Kidney capillary endothelial cell (primary cell): ENCODE measurements at regions not wholly inside any gene's neighbourhood (a gene's known extent, or its start where the extent isn't known, plus 50 kb on each side); places are given as distances from the start of the nearest gene placed in this dataset.
"Not testable (repeated sequence)": the region's sequence is repeated elsewhere in the genome, so short reads cannot be mapped to it uniquely, and the experiment has no call there.

Experiments
- DNase-seq: peaks from one replicate; pipeline ENCODE4 v3.0.0-alpha.2; 2018; ENCODE audit warnings: low spot score

DNA sequence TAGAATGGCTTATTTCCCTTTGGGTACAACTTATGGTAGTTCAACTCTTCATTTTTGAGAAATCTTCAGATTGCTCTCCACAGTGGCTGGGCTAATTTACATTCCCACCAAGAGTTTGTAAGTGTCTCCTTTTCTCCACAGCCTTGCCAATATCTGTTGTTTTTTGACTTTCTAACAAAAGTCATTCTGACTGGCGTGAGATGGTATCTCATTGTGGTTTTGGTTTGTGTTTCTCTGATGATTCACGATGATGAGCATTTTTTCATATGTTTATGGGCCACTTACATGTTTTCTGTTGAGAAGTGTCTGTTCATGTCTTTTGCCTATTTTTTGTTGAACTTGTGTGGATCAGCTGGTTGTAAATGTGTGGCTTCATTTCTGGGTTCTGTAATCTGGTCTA, 871.0 kb downstream of the EPHA4 start:
- no peak for DNase-seq

GRCh38 chr2:220703279-220703678, 868.8 kb downstream of the EPHA4 start:
- DNase-seq = no peak

DNA sequence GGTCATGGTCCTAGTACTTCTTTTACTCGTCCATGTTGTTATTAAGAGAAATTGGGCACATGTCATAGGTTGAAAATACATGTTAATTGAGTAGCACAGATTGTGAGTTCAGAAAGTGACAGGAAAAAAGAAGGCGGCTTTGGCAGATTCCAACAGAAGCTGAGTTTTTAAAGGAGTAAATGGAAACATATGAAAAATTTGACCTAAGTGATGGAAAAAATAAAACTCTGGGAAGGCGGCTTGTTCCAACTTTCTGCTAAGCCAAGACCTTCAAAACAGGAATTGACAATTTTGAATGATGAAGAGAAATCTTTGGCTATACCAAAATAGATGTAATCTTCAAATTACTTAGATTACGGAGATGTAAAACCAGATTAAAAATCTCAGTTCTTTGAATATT, 868.0 kb downstream of the EPHA4 start:
- no peak for DNase-seq

DNA sequence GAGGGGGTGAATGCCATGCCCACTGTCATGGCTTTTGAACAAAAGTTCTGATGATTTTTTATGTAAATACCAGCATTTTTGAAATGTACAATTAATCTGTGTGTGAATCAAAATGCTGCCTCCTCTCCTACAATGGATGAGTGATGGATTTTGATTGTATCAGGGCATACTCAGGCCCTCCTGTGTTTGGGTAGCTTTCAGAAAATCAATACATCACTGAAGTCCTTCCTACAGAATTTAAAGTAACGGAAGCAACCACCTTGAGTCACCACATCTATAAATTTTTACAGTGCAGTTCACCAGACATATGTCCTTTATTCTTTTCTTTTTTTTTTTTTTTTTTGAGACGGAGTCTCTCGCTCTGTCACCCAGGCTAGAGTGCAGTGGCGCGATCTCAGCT, 867.3 kb downstream of the EPHA4 start:
- DNase-seq = no peak

GRCh38 chr2:220705678-220706077, 866.4 kb downstream of the EPHA4 start:
- DNase-seq = no peak

DNA sequence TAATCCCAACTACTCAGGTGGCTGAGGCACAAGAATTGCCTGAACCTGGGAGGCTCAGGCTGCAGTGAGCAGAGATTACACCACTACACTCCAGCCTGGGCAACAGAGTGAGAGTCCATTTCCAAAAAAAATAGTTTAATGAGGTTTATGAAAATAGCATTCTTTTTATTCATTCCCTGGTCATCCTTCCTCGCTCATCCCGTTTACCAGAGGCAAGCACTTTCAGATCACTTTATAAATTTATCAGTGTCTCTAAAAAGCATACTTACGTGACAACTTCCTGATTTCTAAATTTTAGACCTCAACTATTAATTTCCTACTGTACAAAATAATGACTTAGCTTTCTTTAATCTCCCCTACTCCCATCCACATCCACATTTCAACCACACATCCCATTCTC, 864.8 kb downstream of the EPHA4 start:
- no peak for DNase-seq

- DNase-seq = no peak
These were observed 863.7 kb downstream of the EPHA4 start for GRCh38 chr2:220708366-220708765.

- no peak for DNase-seq
These were observed 854.8 kb downstream of the EPHA4 start for GRCh38 chr2:220717283-220717682.

- DNase-seq = no peak
These were observed 835.3 kb downstream of the EPHA4 start for GRCh38 chr2:220736778-220737177.

- DNase-seq = no peak
These were observed 828.9 kb downstream of the EPHA4 start for GRCh38 chr2:220743203-220743602.

DNA sequence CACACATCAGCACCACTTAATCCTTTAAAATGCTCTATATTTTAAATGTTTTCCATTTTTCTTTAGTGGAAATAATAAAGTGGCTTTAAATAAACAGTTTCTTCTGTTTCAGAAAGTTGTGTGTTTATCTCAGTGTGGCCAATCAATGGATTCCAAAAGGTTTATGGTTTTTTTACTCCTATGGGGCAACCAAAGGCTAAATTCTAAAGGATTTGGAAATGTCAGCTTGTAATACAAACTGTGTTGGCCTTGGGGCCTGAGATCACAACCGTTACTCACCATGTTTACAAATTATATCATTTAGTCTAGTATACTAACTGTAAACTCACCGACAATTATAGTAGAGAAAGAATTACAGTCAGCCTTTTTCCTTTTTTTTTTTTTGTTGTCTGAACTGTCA, 827.2 kb downstream of the EPHA4 start:
- no peak for DNase-seq

DNA sequence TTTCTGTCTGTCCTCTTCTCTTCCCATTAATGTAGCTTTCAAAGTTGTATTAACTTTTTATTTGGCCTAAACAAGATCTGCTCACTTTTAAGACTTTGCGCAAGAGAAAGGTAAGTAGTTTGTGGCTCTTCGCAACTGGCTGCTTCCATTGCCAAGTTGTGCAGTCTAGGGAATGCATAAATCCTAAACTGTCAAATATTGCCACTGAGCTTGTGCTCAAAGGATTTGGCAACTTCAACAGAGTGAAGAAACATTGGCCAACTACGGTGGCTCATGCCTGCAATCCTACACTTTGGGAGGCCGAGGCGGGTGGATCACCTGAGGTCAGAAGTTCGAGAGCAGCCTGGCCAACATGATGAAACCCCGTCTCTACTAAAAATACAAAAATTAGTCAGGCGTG, 826.4 kb downstream of the EPHA4 start:
- DNase-seq = no peak

- no peak for DNase-seq
These were observed 824.4 kb downstream of the EPHA4 start for GRCh38 chr2:220747736-220748135.

- DNase-seq = no peak
These were observed 823.1 kb downstream of the EPHA4 start for GRCh38 chr2:220748875-220749479.

DNA sequence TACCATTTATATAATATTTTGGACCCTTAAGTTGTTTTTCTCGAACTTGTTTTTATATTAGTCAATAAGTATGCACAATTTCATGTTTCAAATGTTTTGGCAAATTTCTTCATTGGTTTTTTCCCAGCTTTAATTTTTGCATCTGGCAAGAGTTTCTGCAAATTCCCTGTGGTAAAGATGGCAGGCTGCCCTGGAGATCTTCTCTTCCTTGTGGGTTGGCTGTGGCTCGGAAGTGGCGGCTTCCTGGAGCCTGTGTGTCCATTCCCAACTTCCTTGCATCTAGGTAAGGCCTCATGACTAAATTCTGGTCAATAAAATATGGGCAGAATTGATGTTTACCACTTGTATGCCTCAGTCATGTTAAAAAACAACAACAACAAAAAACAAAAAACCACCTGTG, 818.6 kb downstream of the EPHA4 start:
- DNase-seq = no peak

- no peak for DNase-seq
These were observed 815.5 kb downstream of the EPHA4 start for GRCh38 chr2:220756653-220757052.

- not testable (repeated sequence) for DNase-seq
These were observed 813.7 kb downstream of the EPHA4 start for GRCh38 chr2:220758376-220758775.

DNA sequence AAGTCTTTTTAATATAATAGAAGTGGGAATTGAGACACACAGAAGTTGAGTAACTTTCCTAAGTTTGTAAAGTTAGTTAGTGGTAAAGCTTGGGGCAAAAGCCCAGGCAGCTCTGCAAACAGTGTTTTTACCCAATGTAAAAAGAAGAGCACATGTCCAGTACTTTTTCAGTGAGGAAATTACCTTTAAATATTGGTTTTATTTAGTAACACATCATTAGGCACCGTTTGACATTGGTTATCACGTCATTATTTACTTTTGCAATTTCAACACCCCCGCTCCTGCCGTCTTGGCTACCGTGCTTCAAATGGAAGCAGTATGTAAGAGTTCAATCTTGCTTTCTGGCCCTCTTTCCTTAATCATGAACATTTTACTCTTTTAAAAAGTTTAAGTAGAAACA, 807.9 kb downstream of the EPHA4 start:
- no peak for DNase-seq

DNA sequence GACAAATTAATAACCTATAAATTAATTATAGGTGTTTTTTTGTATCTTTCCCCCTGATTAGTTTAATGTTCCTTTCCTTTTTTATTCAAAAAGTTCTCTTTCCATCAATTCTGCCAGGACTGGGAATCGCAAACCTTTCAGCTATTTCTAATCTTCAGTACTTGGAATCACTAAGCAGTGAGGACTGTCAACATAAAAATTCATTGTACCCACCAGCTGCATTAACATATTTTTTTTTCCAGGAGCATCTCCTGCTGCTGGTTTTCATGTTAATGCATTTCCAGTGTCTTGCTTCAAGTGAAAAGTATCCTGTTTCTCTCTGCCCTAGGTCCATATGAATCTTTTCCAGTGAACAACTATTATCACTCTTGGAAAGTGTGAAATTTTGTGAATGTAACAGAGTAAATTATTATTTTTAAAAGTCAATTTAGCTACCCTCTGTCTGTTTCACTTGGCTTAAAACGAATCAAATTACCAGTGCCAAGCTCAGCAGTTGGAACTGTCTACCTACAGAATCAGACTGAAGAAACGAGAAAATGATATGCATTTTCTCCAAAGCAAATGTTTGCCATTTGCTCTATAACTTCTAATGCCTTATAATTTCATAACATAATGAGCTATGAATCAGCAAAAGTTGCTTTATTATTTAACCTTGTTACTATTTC, 804.4 kb downstream of the EPHA4 start:
- DNase-seq = no peak

DNA sequence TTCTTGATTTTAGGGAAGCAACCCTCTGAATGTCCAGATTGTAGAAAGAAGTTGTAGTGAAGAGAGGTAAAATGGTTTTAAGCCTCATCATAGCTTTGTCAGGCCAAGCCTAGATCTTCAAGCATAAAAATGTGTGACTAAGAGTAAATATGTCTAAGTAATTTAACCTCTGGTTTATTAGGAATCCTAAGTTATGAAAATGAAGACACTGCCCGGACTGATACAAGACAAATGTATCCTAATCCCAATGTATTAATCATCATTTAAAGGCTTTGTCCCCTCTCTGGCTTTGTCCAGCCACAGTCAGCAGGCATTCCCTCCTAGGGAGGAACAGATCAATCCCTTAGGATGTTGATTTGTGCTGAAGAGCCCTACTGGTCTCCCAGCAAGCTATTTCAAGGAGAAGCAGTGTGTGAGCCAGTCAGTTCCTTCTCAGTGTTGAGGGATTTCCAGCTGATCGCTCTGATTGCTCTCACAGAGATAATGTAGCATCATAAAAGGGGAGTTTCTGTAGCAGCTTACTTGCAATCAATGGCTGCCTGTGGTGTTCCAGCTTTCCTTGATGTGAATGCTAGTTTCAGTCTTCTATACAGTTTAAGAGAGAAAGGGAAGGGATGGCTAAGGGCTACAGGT, 796.1 kb downstream of the EPHA4 start:
- no peak for DNase-seq

DNA sequence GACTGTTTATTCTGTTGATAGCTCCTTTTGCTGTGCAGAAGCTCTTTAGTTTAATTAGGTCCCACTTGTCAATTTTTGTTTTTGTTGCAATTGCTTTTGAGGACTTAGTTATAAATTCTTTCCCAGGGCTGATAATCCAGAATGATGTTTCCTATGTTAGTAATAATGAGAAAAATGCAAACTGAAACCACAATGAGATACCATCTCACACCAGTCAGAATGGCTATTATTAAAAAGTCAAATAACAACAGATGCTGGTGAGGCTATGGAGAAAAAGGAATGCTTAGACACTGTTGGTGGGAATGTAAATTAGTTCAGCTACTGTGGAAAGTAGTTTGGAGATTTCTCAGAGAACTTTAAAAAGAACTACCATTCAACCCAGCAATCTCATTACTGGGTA, 793.0 kb downstream of the EPHA4 start:
- DNase-seq = not testable (repeated sequence)

GRCh38 chr2:220779511-220779910, 792.6 kb downstream of the EPHA4 start:
- no peak for DNase-seq

DNA sequence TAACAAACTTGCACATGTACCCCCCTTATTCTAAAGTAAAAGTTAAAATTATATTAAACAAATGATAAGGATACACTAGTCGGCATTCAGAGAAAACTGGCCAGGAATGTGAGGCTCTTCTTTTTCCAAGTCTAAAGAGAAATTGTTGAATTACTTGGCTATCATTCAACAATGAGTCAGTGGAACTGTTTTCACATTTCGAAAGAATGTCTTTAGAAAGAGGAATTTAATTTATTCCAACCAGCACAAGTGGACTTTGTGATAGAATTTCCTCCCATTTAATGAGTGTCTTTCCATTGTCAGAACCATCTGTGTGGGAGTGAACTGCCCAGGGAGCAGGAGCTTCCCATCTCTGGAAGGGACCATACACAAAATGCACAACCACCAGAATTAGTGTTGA, 792.2 kb downstream of the EPHA4 start:
- no peak for DNase-seq
